ENCODE measurements at regions not wholly inside any gene's neighbourhood (a gene's known extent, or its start where the extent isn't known, plus 50 kb on each side); places are given as distances from the start of the nearest gene placed in this dataset.

DNA sequence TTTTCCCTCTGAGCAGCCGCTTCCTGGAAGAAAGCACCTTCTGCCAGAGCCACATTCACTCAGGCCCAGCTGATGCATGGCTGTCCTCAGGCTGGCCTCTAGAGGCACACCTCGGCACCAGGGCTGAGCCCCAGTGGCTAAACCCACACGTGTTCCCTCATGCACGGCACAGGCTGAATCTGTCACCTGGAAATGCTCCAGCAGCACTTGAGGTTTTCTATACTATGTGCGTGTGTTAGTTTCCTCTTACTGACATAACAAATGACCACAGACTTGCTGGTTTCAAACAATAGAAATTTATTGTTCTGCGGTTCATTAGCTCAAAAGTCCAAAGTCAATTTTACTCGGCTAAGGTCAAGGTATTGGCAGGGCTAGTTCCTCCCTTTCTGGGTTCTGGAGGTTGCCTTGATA lies 141.4 kb downstream of the LRRC70 start:
- peak; percentile 12; the same call in 1 of the 2 replicates for TF ChIP-seq CTCF (IDR thresholded peaks at IDR 0.05; ENCODE audit: low read depth, low read length)
- TF ChIP-seq EZH2phosphoT487 (IDR thresholded peaks at IDR 0.05; ENCODE audit: low read depth) = no peak
